ENCODE measurements at regions not wholly inside any gene's neighbourhood (a gene's known extent, or its start where the extent isn't known, plus 50 kb on each side); places are given as distances from the start of the nearest gene placed in this dataset.

DNA sequence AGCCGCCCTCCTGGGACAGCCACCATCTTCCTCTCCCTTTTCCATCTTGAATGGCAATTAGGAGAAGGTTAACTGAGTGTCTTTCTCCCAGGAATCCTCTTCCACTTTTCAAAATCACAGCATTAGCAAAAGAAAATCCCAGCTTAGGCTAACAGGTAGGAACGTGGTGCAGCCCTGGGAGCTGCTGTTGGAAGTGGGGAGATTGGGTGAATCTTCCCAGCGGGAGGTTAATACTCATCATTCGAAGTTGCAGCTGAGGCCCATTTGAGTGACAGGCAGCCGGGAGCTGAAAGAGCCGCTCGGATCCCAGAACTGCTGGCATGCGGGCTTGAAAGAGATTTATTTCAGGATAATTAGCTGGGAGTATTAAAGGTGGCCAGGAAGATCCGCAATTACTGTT, 306.0 kb downstream of the BCL11A start:
- Histone ChIP-seq H3K56ac (replicated peaks; ENCODE audit: insufficient read length, low read depth, low read length) (no peak overlapping the region), H4K5ac (ENCODE audit: insufficient read length, low read depth, low read length) (no peak overlapping the region), H2AK5ac (ENCODE audit: low read depth, low read length) (no peak overlapping the region), H3K9me3 (ENCODE audit: insufficient read depth in 2 of 2, low read depth in 1 of 2, low read length in 1 of 2) (no peaks in the 10 kb centered on the region), H3K23me2 (ENCODE audit: low read depth, low read length) (0 out of 2 replicates have a peak, but pooled peaks cover 1% of the 10 kb centered on the region), H3K9ac (replicated peaks in 1 of 4; ENCODE audit: extremely low read depth in 1 of 4, low read depth in 3 of 4, low read length in 3 of 4) (no peak overlapping the region), H3K4me2 (ENCODE audit: insufficient read depth in 1 of 2, low read depth in 2 of 2, low read length in 2 of 2) (no peak overlapping the region), H4K91ac (replicated peaks; ENCODE audit: insufficient read length, low read length) (no peak overlapping the region), H2AFZ (ENCODE audit: low read length) (peak overlapping the region; percentile 27; the same call in 1 of the 2 replicates), H2BK15ac (ENCODE audit: low read length) (no peak overlapping the region), H4K20me1 (replicated peaks in 1 of 2; ENCODE audit: control insufficient read depth in 1 of 2, insufficient read depth in 2 of 2, low read length in 2 of 2) (no peaks in the 10 kb centered on the region), H3K36me3 (ENCODE audit: control insufficient read depth in 2 of 4, insufficient read depth in 4 of 4, low read length in 3 of 4) (no peaks in the 10 kb centered on the region), H3K14ac (ENCODE audit: insufficient read length) (no peak overlapping the region), H3K27ac (ENCODE audit: low read depth, low read length) (no peak overlapping the region), H2BK120ac (replicated peaks; ENCODE audit: low read depth, low read length) (no peak overlapping the region), H3K27me3 (replicated peaks in 1 of 4; ENCODE audit: control insufficient read depth in 3 of 4, extremely low read depth in 1 of 4, insufficient read depth in 3 of 4, low read length in 3 of 4) (no peaks in the 10 kb centered on the region), H2BK12ac (ENCODE audit: low read depth, low read length) (no peak overlapping the region), H3K79me1 (ENCODE audit: low read depth, low read length) (no peaks in the 10 kb centered on the region), H3K18ac (ENCODE audit: extremely low read depth, low read length) (no peak overlapping the region; the same call in 1 of the 2 replicates), H3K4me1 (replicated peaks in 1 of 4; ENCODE audit: control insufficient read depth in 3 of 4, insufficient read depth in 4 of 4, low read length in 3 of 4) (no peaks in the 10 kb centered on the region; a peak in 2 of 7 replicates), H4K8ac (ENCODE audit: extremely low read depth, insufficient read depth, low read length) (no peak overlapping the region), H3K4me3 (ENCODE audit: extremely low read depth in 1 of 4, insufficient read depth in 2 of 4, low read depth in 3 of 4, low read length in 4 of 4) (no peak overlapping the region), H3K23ac (ENCODE audit: insufficient read length) (no peak overlapping the region), H2BK20ac (ENCODE audit: low read length) (no peak overlapping the region), H3K4ac (replicated peaks; ENCODE audit: insufficient read length, low read depth, low read length) (no peak overlapping the region), H2BK5ac (ENCODE audit: low read depth, low read length) (no peak overlapping the region), H3K79me2 (ENCODE audit: control insufficient read depth in 1 of 2, insufficient read depth in 2 of 2, low read length in 2 of 2) (no peaks in the 10 kb centered on the region)
- FAIRE-seq (no peak), DNase-seq (ENCODE audit: low read depth in 1 of 2, low spot score in 2 of 2) (no peak)
- CTCF ChIA-PET (ENCODE audit: partially characterized antibody), result interaction anchor here (0.6 kb wide), 2 partner anchors 49 to 252 kb away, joined by 3 read pairs; no protein-coding TSS in a partner anchor
- WGBS, 2 experiments (ENCODE audit: extremely low coverage in 1 of 2, insufficient coverage in 1 of 2, insufficient read length in 1 of 2, insufficient replicate concordance in 2 of 2, low coverage in 1 of 2, low lambda C conversion rate in 2 of 2, missing lambda C conversion rate in 1 of 2), result 82% methylated on average over 9 of the region's 9 CpGs; no CpG with 5 or more reads in 1 of the 2 experiments
- POLR2A ChIA-PET (ENCODE audit: partially characterized antibody), result no interaction called here
- TF ChIP-seq MAFK (IDR thresholded peaks at IDR 0.05; ENCODE audit: low read depth, low read length) (no peak), SIX5 (IDR thresholded peaks at IDR 0.05; ENCODE audit: low read depth, low read length) (no peak), SRF (IDR thresholded peaks at IDR 0.05; ENCODE audit: low read depth, low read length) (no peak), CBX5 (IDR thresholded peaks at IDR 0.05; ENCODE audit: low read depth, low read length) (no peak), NANOG (IDR thresholded peaks at IDR 0.05; ENCODE audit: insufficient read depth, low read depth, low read length, poor library complexity, severe bottlenecking) (no peak), BCL11A (IDR thresholded peaks at IDR 0.05; ENCODE audit: low read depth in 2 of 2, low read length in 2 of 2) (no peak), TBP (IDR thresholded peaks at IDR 0.05; ENCODE audit: low read depth, low read length) (no peak), EZH2 (IDR thresholded peaks at IDR 0.05; ENCODE audit: low read depth, low read length, severe bottlenecking) (no peak), ZNF274 (IDR thresholded peaks at IDR 0.05; ENCODE audit: borderline replicate concordance, extremely low read depth, low read length) (no peak), SAP30 (IDR thresholded peaks at IDR 0.05; ENCODE audit: insufficient read depth, insufficient replicate concordance, low read length) (no peak), SP1 (IDR thresholded peaks at IDR 0.05; ENCODE audit: low read depth, low read length) (no peak), GTF2F1 (IDR thresholded peaks at IDR 0.05; ENCODE audit: borderline replicate concordance, low read depth, low read length) (no peak), CHD2 (IDR thresholded peaks at IDR 0.05; ENCODE audit: low read length) (no peak)
- TF ChIP-seq, protein P1, sequence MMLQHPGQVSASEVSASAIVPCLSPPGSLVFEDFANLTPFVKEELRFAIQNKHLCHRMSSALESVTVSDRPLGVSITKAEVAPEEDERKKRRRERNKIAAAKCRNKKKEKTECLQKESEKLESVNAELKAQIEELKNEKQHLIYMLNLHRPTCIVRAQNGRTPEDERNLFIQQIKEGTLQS (IDR thresholded peaks at IDR 0.05; ENCODE audit: insufficient read depth, low read depth, low read length), result no peak
- TF ChIP-seq, protein P2, sequence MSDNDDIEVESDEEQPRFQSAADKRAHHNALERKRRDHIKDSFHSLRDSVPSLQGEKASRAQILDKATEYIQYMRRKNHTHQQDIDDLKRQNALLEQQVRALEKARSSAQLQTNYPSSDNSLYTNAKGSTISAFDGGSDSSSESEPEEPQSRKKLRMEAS (IDR thresholded peaks at IDR 0.05), result no peak
